ENCODE measurements at regions not wholly inside any gene's neighbourhood (a gene's known extent, or its start where the extent isn't known, plus 50 kb on each side); places are given as distances from the start of the nearest gene placed in this dataset.
A peak's percentile ranks its signal among the peaks of the same experiment; 100 is the strongest.

- no peak for DNase-seq
Observed at GRCh38 chr12:127640181-127640886, 626.6 kb upstream of the TMEM132C start.

GRCh38 chr12:127642208-127642607 is 624.8 kb upstream of the TMEM132C start:
- no peak for DNase-seq

GRCh38 chr12:127648321-127648720 is 618.6 kb upstream of the TMEM132C start:
- no peak for DNase-seq

- no peak for DNase-seq
Observed at GRCh38 chr12:127649961-127650360, 617.0 kb upstream of the TMEM132C start.

GRCh38 chr12:127650626-127651025 is 616.3 kb upstream of the TMEM132C start:
- no peak for DNase-seq

GRCh38 chr12:127652281-127652680 is 614.7 kb upstream of the TMEM132C start:
- no peak for DNase-seq

GRCh38 chr12:127654383-127654985 is 612.5 kb upstream of the TMEM132C start:
- no peak for DNase-seq

- no peak for DNase-seq
Observed at GRCh38 chr12:127655691-127656090, 611.3 kb upstream of the TMEM132C start.

GRCh38 chr12:127656266-127656665 is 610.7 kb upstream of the TMEM132C start:
- DNase-seq: no peak

- DNase-seq: no peak
Observed at GRCh38 chr12:127657036-127657435, 609.9 kb upstream of the TMEM132C start.

GRCh38 chr12:127660961-127661360 is 606.0 kb upstream of the TMEM132C start:
- DNase-seq: no peak

- DNase-seq: no peak
Observed at GRCh38 chr12:127663716-127664115, 603.3 kb upstream of the TMEM132C start.

- DNase-seq: no peak
Observed at GRCh38 chr12:127664901-127665300, 602.1 kb upstream of the TMEM132C start.

GRCh38 chr12:127667131-127667685 is 599.8 kb upstream of the TMEM132C start:
- DNase-seq: no peak

- no peak for DNase-seq
Observed at GRCh38 chr12:127670294-127670693, 596.7 kb upstream of the TMEM132C start.

- DNase-seq: no peak
Observed at GRCh38 chr12:127670796-127671195, 596.2 kb upstream of the TMEM132C start.

- no peak for DNase-seq
Observed at GRCh38 chr12:127675936-127676335, 591.0 kb upstream of the TMEM132C start.

GRCh38 chr12:127677537-127678131 is 589.3 kb upstream of the TMEM132C start:
- peak; percentile 35 for DNase-seq

GRCh38 chr12:127678945-127679344 is 588.0 kb upstream of the TMEM132C start:
- no peak for DNase-seq

- no peak for DNase-seq
Observed at GRCh38 chr12:127680516-127680915, 586.5 kb upstream of the TMEM132C start.

- DNase-seq: no peak
Observed at GRCh38 chr12:127681151-127681754, 585.7 kb upstream of the TMEM132C start.

GRCh38 chr12:127685491-127685890 is 581.5 kb upstream of the TMEM132C start:
- no peak for DNase-seq

GRCh38 chr12:127685931-127686330 is 581.0 kb upstream of the TMEM132C start:
- no peak for DNase-seq

- DNase-seq: no peak
Observed at GRCh38 chr12:127687181-127687580, 579.8 kb upstream of the TMEM132C start.
